Calu3 (cell line): ENCODE measurements at regions not wholly inside any gene's neighbourhood (a gene's known extent, or its start where the extent isn't known, plus 50 kb on each side); places are given as distances from the start of the nearest gene placed in this dataset.
"Not testable (repeated sequence)": the region's sequence is repeated elsewhere in the genome, so short reads cannot be mapped to it uniquely, and the experiment has no call there.

ENCODE experiments used
- BruUV-seq: library from RNA; stranded (reverse); fragments of 400-500 nt; replicated peaks from 2 replicates; lab custom pipeline; 2021; lab: Mats Ljungman, UMichigan
- CTCF ChIA-PET: fragments of 300-600 bp; sonication (Branson Sonifier 250); formaldehyde crosslinking; loops from one replicate; lab custom pipeline; 2022; ENCODE audit warnings: antibody characterized with exemption; lab: Charles Lee
- DNase-seq: peaks from one replicate; pipeline ENCODE4 v3.0.0; 2022
- H3K27ac Mint-ChIP-seq: one replicate; pipeline ENCODE4 v1.8.0; 2022; ENCODE audit warnings: mixed read lengths; ENCODE audit not compliant: unreplicated experiment
- H3K27me3 Mint-ChIP-seq: one replicate; pipeline ENCODE4 v1.8.0; 2022; ENCODE audit warnings: mixed read lengths; ENCODE audit not compliant: unreplicated experiment
- H3K36me3 Mint-ChIP-seq: one replicate; pipeline ENCODE4 v1.8.0; 2022; ENCODE audit warnings: mild to moderate bottlenecking, moderate library complexity, mixed read lengths; ENCODE audit not compliant: insufficient read depth, unreplicated experiment
- H3K4me1 Mint-ChIP-seq: one replicate; pipeline ENCODE4 v1.8.0; 2022; ENCODE audit warnings: mild to moderate bottlenecking, low read depth, mixed read lengths; ENCODE audit not compliant: unreplicated experiment
- H3K4me3 Mint-ChIP-seq: one replicate; pipeline ENCODE4 v1.8.0; 2022; ENCODE audit warnings: mild to moderate bottlenecking, low read depth, moderate library complexity, mixed read lengths; ENCODE audit not compliant: unreplicated experiment
- H3K9me3 Mint-ChIP-seq: one replicate; pipeline ENCODE4 v1.8.0; 2022; ENCODE audit warnings: low read depth, mixed read lengths; ENCODE audit not compliant: unreplicated experiment
- intact Hi-C: fragments of 100-400 bp; cut with micrococcal nuclease; formaldehyde crosslinking; loops from one replicate; pipeline ENCODE4 v1.10.0; 2022; ENCODE audit not compliant: unreplicated experiment
- TF ChIP-seq, protein P1 (sequence below): fragments of 200-600 bp; IDR thresholded peaks from one replicate; pipeline ENCODE4 v1.8.0; 2022; ENCODE audit warnings: antibody characterized with exemption; ENCODE audit not compliant: unreplicated experiment

DNA sequence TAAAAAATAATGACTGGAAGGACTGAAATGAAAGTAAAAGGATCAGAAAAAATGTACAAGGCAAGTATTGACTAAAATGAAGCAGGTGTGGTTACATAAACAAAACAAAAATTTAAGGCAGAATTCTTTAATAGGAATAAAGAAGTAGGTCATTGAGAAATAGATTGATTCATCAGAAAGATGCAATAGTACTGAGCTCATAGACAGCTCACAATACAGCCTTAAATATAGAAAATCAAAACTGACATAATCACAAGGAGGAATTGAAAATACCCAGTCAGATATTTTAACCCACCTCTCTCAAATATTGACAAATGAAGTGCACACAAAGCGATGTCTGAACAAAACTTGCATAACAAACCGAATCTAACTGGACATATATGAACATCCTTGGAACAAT is 366.8 kb upstream of the DPYD start:
- peak overlapping the region; percentile 21 for H3K27ac Mint-ChIP-seq
- intact Hi-C loops = no loop called here
- peaks cover 3% of the 10 kb centered on the region for H3K9me3 Mint-ChIP-seq
- DNase-seq = no peak
- TF ChIP-seq, protein P1, sequence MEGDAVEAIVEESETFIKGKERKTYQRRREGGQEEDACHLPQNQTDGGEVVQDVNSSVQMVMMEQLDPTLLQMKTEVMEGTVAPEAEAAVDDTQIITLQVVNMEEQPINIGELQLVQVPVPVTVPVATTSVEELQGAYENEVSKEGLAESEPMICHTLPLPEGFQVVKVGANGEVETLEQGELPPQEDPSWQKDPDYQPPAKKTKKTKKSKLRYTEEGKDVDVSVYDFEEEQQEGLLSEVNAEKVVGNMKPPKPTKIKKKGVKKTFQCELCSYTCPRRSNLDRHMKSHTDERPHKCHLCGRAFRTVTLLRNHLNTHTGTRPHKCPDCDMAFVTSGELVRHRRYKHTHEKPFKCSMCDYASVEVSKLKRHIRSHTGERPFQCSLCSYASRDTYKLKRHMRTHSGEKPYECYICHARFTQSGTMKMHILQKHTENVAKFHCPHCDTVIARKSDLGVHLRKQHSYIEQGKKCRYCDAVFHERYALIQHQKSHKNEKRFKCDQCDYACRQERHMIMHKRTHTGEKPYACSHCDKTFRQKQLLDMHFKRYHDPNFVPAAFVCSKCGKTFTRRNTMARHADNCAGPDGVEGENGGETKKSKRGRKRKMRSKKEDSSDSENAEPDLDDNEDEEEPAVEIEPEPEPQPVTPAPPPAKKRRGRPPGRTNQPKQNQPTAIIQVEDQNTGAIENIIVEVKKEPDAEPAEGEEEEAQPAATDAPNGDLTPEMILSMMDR = no peak
- no peaks in the 10 kb centered on the region for H3K27me3 Mint-ChIP-seq
- H3K4me1 Mint-ChIP-seq = peaks cover 40% of the 10 kb centered on the region
- CTCF ChIA-PET = no interaction called here
- H3K4me3 Mint-ChIP-seq = no peak overlapping the region
- no peaks in the 10 kb centered on the region for H3K36me3 Mint-ChIP-seq
- BruUV-seq = no TSS peak

DNA sequence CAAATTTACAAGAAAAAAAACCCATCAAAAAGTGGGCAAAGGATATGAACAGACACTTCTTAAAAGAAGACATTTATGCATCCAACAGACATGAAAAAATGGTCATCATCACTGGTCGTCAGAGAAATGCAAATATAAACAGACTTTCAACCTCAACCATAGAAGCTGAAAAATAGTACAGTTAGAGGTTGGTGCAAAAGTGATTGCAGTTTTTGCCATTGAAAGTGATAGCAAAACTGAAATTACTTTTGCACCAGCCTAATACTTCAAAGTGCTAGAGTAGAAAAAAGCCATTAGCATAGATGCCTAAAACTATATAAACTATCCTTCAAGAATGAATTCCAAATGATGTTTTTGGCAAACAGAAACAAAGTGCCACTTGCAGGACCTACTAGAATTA is 365.8 kb upstream of the DPYD start:
- H3K4me1 Mint-ChIP-seq = peaks cover 40% of the 10 kb centered on the region
- H3K36me3 Mint-ChIP-seq = no peaks in the 10 kb centered on the region
- H3K27ac Mint-ChIP-seq = no peak overlapping the region
- H3K27me3 Mint-ChIP-seq = no peaks in the 10 kb centered on the region
- TF ChIP-seq, protein P1 = no peak
- peaks cover 3% of the 10 kb centered on the region for H3K9me3 Mint-ChIP-seq
- no peak for DNase-seq
- CTCF ChIA-PET = no interaction called here
- no peak overlapping the region for H3K4me3 Mint-ChIP-seq
- no TSS peak for BruUV-seq
- intact Hi-C loops = no loop called here

DNA sequence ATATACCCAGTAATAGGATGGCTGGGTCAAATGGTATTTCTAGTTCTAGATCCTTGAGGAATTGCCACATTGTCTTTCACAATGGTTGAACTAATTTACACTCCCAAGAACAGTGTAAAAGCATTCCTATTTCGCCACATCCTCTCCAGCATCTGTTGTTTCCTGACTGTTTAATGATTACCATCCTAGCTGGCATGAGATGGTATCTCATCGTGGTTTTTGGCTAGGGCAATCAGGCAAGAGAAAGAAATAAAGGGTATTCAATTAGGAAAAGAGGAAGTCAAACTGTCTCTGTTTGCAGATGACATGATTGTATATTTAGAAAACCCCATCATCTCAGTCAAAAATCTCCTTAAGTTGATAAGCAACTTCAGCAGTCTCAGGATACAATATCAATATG is 364.5 kb upstream of the DPYD start:
- CTCF ChIA-PET, intact Hi-C loops, BruUV-seq: not testable (repeated sequence)

DNA sequence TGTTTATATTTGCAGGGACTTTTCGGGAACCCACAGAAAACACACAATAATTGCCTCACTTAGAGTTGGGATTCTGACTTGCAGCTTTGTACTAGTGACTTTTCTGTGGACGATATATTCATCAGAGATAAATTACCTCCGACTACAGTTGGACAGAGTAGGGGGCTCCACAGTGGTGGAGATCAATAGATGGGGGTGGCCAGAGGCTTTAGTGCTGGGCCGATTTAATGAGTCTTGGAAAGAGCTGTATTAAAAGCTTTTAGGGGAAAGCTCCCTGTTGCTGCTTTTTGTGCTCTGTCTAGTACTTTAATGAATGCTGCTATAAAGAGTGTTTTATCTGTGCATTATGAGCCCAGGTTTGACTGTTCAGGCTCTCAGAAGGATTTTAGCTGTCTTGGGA is 359.2 kb upstream of the DPYD start:
- TF ChIP-seq, protein P1 = no peak
- no peaks in the 10 kb centered on the region for H3K27me3 Mint-ChIP-seq
- BruUV-seq = no TSS peak
- DNase-seq = no peak
- peaks cover 9% of the 10 kb centered on the region for H3K4me1 Mint-ChIP-seq
- H3K9me3 Mint-ChIP-seq = peaks cover 5% of the 10 kb centered on the region
- CTCF ChIA-PET = no interaction called here
- intact Hi-C loops = no loop called here
- no peaks in the 10 kb centered on the region for H3K36me3 Mint-ChIP-seq
- no peak overlapping the region for H3K27ac Mint-ChIP-seq
- H3K4me3 Mint-ChIP-seq = no peak overlapping the region

More for the DNA sequence above, 364.5 kb upstream of the DPYD start:
- not testable (repeated sequence) for H3K27me3 Mint-ChIP-seq, H3K36me3 Mint-ChIP-seq, H3K4me3 Mint-ChIP-seq, H3K9me3 Mint-ChIP-seq
- peak; percentile 4 for DNase-seq
- Mint-ChIP-seq H3K27ac (peak overlapping the region; percentile 34), H3K4me1 (peaks cover 40% of the 10 kb centered on the region)

DNA sequence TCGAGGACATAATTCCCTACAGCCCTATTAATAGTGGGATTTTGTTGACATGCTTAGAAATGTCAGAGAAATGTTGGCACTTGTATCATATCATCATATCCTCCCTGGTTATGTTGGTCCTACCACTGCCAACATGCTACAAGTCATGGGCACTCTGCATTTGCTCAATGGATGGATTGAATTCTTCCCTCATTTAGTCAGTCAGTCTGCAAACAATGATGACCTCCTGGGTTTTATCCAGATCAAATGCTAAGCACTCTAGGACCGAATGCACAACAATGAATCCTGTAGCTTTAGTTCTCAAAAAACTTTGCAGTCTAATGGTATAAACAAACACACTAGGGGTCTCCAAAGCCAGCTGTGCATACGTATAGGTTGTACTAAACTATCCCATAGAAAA is 357.2 kb upstream of the DPYD start:
- Mint-ChIP-seq H3K4me1 (peaks cover 7% of the 10 kb centered on the region), H3K27ac (peak overlapping the region; percentile 44), H3K4me3 (no peak overlapping the region), H3K9me3 (peaks cover 3% of the 10 kb centered on the region), H3K27me3 (no peaks in the 10 kb centered on the region), H3K36me3 (no peaks in the 10 kb centered on the region)
- TF ChIP-seq, protein P1 = no peak
- BruUV-seq = no TSS peak
- CTCF ChIA-PET = no interaction called here
- no peak for DNase-seq
- intact Hi-C loops = no loop called here
